ENCODE measurements at regions not wholly inside any gene's neighbourhood (a gene's known extent, or its start where the extent isn't known, plus 50 kb on each side); places are given as distances from the start of the nearest gene placed in this dataset.

- peak; percentile 28; the same call in 1 of the 3 replicates for ATAC-seq
- TF ChIP-seq, protein P1, sequence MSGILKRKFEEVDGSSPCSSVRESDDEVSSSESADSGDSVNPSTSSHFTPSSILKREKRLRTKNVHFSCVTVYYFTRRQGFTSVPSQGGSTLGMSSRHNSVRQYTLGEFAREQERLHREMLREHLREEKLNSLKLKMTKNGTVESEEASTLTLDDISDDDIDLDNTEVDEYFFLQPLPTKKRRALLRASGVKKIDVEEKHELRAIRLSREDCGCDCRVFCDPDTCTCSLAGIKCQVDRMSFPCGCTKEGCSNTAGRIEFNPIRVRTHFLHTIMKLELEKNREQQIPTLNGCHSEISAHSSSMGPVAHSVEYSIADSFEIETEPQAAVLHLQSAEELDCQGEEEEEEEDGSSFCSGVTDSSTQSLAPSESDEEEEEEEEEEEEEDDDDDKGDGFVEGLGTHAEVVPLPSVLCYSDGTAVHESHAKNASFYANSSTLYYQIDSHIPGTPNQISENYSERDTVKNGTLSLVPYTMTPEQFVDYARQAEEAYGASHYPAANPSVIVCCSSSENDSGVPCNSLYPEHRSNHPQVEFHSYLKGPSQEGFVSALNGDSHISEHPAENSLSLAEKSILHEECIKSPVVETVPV (CRISPR knock-in tag; IDR thresholded peaks at IDR 0.05): no peak
- TF ChIP-seq ESRRG (CRISPR knock-in tag; IDR thresholded peaks at IDR 0.05) (no peak), PATZ1 (CRISPR knock-in tag; IDR thresholded peaks at IDR 0.05; ENCODE audit: borderline replicate concordance) (no peak), BACH2 (CRISPR knock-in tag; IDR thresholded peaks at IDR 0.05; ENCODE audit: borderline replicate concordance) (no peak), GLIS3 (CRISPR knock-in tag; IDR thresholded peaks at IDR 0.05) (no peak), ZNF8 (CRISPR knock-in tag; IDR thresholded peaks at IDR 0.05) (no peak), CSDC2 (CRISPR knock-in tag; IDR thresholded peaks at IDR 0.05) (no peak), ZNF70 (CRISPR knock-in tag; IDR thresholded peaks at IDR 0.05) (no peak)
- TF ChIP-seq, protein P2, sequence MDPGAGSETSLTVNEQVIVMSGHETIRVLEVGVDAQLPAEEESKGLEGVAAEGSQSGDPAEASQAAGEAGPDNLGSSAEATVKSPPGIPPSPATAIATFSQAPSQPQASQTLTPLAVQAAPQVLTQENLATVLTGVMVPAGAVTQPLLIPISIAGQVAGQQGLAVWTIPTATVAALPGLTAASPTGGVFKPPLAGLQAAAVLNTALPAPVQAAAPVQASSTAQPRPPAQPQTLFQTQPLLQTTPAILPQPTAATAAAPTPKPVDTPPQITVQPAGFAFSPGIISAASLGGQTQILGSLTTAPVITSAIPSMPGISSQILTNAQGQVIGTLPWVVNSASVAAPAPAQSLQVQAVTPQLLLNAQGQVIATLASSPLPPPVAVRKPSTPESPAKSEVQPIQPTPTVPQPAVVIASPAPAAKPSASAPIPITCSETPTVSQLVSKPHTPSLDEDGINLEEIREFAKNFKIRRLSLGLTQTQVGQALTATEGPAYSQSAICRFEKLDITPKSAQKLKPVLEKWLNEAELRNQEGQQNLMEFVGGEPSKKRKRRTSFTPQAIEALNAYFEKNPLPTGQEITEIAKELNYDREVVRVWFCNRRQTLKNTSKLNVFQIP (CRISPR knock-in tag; IDR thresholded peaks at IDR 0.05; ENCODE audit: borderline replicate concordance, low read depth): no peak
Measured at GRCh38 chr1:195376190-195376589, 1232.0 kb downstream of the KCNT2 start.

GRCh38 chr1:195373856-195374255 is 1234.4 kb downstream of the KCNT2 start:
- no peak for ATAC-seq
- TF ChIP-seq ZFP30 (CRISPR knock-in tag; IDR thresholded peaks at IDR 0.05): no peak
- TF ChIP-seq ZNF565 (CRISPR knock-in tag; conservative IDR thresholded peaks at IDR 0.05; ENCODE audit: low read depth): no peak
- TF ChIP-seq CSDC2 (CRISPR knock-in tag; IDR thresholded peaks at IDR 0.05): no peak
- TF ChIP-seq ZC3H10 (CRISPR knock-in tag; IDR thresholded peaks at IDR 0.05): no peak
- TF ChIP-seq ISL1 (CRISPR knock-in tag; IDR thresholded peaks at IDR 0.05): no peak
- TF ChIP-seq TOX (CRISPR knock-in tag; IDR thresholded peaks at IDR 0.05; ENCODE audit: borderline replicate concordance): no peak
- TF ChIP-seq, protein P3, sequence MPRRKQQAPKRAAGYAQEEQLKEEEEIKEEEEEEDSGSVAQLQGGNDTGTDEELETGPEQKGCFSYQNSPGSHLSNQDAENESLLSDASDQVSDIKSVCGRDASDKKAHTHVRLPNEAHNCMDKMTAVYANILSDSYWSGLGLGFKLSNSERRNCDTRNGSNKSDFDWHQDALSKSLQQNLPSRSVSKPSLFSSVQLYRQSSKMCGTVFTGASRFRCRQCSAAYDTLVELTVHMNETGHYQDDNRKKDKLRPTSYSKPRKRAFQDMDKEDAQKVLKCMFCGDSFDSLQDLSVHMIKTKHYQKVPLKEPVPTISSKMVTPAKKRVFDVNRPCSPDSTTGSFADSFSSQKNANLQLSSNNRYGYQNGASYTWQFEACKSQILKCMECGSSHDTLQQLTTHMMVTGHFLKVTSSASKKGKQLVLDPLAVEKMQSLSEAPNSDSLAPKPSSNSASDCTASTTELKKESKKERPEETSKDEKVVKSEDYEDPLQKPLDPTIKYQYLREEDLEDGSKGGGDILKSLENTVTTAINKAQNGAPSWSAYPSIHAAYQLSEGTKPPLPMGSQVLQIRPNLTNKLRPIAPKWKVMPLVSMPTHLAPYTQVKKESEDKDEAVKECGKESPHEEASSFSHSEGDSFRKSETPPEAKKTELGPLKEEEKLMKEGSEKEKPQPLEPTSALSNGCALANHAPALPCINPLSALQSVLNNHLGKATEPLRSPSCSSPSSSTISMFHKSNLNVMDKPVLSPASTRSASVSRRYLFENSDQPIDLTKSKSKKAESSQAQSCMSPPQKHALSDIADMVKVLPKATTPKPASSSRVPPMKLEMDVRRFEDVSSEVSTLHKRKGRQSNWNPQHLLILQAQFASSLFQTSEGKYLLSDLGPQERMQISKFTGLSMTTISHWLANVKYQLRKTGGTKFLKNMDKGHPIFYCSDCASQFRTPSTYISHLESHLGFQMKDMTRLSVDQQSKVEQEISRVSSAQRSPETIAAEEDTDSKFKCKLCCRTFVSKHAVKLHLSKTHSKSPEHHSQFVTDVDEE (CRISPR knock-in tag; IDR thresholded peaks at IDR 0.05): no peak
- no peak for TF ChIP-seq ZNF8 (CRISPR knock-in tag; IDR thresholded peaks at IDR 0.05)
- no peak for TF ChIP-seq GLIS3 (CRISPR knock-in tag; IDR thresholded peaks at IDR 0.05)
- no peak for TF ChIP-seq PPARA (CRISPR knock-in tag; IDR thresholded peaks at IDR 0.05; ENCODE audit: borderline replicate concordance)

GRCh38 chr1:195345149-195345548 is 1263.1 kb downstream of the KCNT2 start:
- TF ChIP-seq ZNF70 (CRISPR knock-in tag; IDR thresholded peaks at IDR 0.05) (no peak), ISL1 (CRISPR knock-in tag; IDR thresholded peaks at IDR 0.05) (no peak), GLIS3 (CRISPR knock-in tag; IDR thresholded peaks at IDR 0.05) (no peak), ZC3H10 (CRISPR knock-in tag; IDR thresholded peaks at IDR 0.05) (no peak), TCF4 (CRISPR knock-in tag; IDR thresholded peaks at IDR 0.05; ENCODE audit: borderline replicate concordance) (no peak), CSDC2 (CRISPR knock-in tag; IDR thresholded peaks at IDR 0.05) (no peak), ZNF565 (CRISPR knock-in tag; conservative IDR thresholded peaks at IDR 0.05; ENCODE audit: low read depth) (no peak), ARNTL (CRISPR knock-in tag; IDR thresholded peaks at IDR 0.05; ENCODE audit: borderline replicate concordance, low read depth) (no peak), ZNF8 (CRISPR knock-in tag; IDR thresholded peaks at IDR 0.05) (no peak), PPARA (CRISPR knock-in tag; IDR thresholded peaks at IDR 0.05; ENCODE audit: borderline replicate concordance) (no peak), ZFP3 (CRISPR knock-in tag; IDR thresholded peaks at IDR 0.05) (no peak), ESRRG (CRISPR knock-in tag; IDR thresholded peaks at IDR 0.05) (no peak), SNAI2 (CRISPR knock-in tag; IDR thresholded peaks at IDR 0.05) (no peak)
- TF ChIP-seq, protein P3 (CRISPR knock-in tag; IDR thresholded peaks at IDR 0.05): no peak
- TF ChIP-seq, protein P1 (CRISPR knock-in tag; IDR thresholded peaks at IDR 0.05): no peak
- TF ChIP-seq, protein P4, sequence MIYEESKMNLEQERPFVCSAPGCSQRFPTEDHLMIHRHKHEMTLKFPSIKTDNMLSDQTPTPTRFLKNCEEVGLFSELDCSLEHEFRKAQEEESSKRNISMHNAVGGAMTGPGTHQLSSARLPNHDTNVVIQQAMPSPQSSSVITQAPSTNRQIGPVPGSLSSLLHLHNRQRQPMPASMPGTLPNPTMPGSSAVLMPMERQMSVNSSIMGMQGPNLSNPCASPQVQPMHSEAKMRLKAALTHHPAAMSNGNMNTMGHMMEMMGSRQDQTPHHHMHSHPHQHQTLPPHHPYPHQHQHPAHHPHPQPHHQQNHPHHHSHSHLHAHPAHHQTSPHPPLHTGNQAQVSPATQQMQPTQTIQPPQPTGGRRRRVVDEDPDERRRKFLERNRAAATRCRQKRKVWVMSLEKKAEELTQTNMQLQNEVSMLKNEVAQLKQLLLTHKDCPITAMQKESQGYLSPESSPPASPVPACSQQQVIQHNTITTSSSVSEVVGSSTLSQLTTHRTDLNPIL (CRISPR knock-in tag; IDR thresholded peaks at IDR 0.05; ENCODE audit: low read depth): no peak
- no peak for ATAC-seq
